Astrocyte of the spinal cord (primary cell): ENCODE measurements at regions not wholly inside any gene's neighbourhood (a gene's known extent, or its start where the extent isn't known, plus 50 kb on each side); places are given as distances from the start of the nearest gene placed in this dataset.

Experiments
- DNase-seq: peaks from one replicate; pipeline ENCODE4 v3.0.0; 2011; ENCODE audit warnings: low read depth, low spot score
- H3K4me3 ChIP-seq: 2 replicates; pipeline ENCODE4 v1.5.1; 2011; ENCODE audit warnings: low read depth, mild to moderate bottlenecking, low read length, moderate library complexity
- CTCF ChIP-seq: IDR thresholded peaks from 2 replicates; pipeline ENCODE4 v1.5.1; 2012; ENCODE audit warnings: low read depth, mild to moderate bottlenecking, low read length, inconsistent platforms
- in situ Hi-C: cut with HindIII; loops from 2 replicates; pipeline ENCODE4 v1.10.0; 2017; ENCODE audit warnings: low sequenced_read_pairs

GRCh38 chr7:85713171-85713570, 526.3 kb upstream of the SEMA3D start:
- TF ChIP-seq CTCF: no peak
- in situ Hi-C loops: no loop called here
- no peak overlapping the region for H3K4me3 ChIP-seq
- DNase-seq: no peak

- DNase-seq: no peak
- no peak for TF ChIP-seq CTCF
- in situ Hi-C loops: no loop called here
- no peak overlapping the region for H3K4me3 ChIP-seq
These were observed 525.0 kb upstream of the SEMA3D start for GRCh38 chr7:85711894-85712293.

GRCh38 chr7:85710960-85711359, 524.1 kb upstream of the SEMA3D start:
- in situ Hi-C loops: no loop called here
- TF ChIP-seq CTCF: no peak
- no peak for DNase-seq
- H3K4me3 ChIP-seq: no peak overlapping the region

GRCh38 chr7:85708221-85708620, 521.4 kb upstream of the SEMA3D start:
- TF ChIP-seq CTCF: no peak
- no peak overlapping the region for H3K4me3 ChIP-seq
- DNase-seq: no peak
- in situ Hi-C loops: no loop called here

GRCh38 chr7:85705076-85705475, 518.2 kb upstream of the SEMA3D start:
- no peak for TF ChIP-seq CTCF
- no peak overlapping the region for H3K4me3 ChIP-seq
- in situ Hi-C loops: no loop called here
- DNase-seq: peak; percentile 74

- no peak overlapping the region for H3K4me3 ChIP-seq
- in situ Hi-C loops: no loop called here
- DNase-seq: no peak
- TF ChIP-seq CTCF: no peak
These were observed 516.6 kb upstream of the SEMA3D start for GRCh38 chr7:85703251-85704010.
